Nephron (organoid): ENCODE measurements at regions not wholly inside any gene's neighbourhood (a gene's known extent, or its start where the extent isn't known, plus 50 kb on each side); places are given as distances from the start of the nearest gene placed in this dataset.

Experiments used
- H3K27ac Mint-ChIP-seq, 3 experiments: 2 replicates each; pipeline ENCODE4 v1.8.0; 2020; ENCODE audit warnings: mixed read lengths in 3 of 3, mild to moderate bottlenecking in 2 of 3, moderate library complexity in 1 of 3
- H3K27me3 Mint-ChIP-seq: 2 replicates; pipeline ENCODE4 v1.8.0; 2021; ENCODE audit warnings: low read depth, mild to moderate bottlenecking, moderate library complexity, mixed read lengths
- H3K36me3 Mint-ChIP-seq: 2 replicates; pipeline ENCODE4 v1.8.0; 2020; ENCODE audit warnings: low read depth, mixed read lengths
- H3K4me1 Mint-ChIP-seq: 2 replicates; pipeline ENCODE4 v1.8.0; 2020; ENCODE audit warnings: mixed read lengths
- H3K4me3 Mint-ChIP-seq, 3 experiments: 2 replicates each; pipeline ENCODE4 v1.8.0; 2020; ENCODE audit warnings: mild to moderate bottlenecking in 3 of 3, mixed read lengths in 3 of 3, moderate library complexity in 2 of 3
- H3K9me3 Mint-ChIP-seq: 2 replicates; pipeline ENCODE4 v1.8.0; 2020; ENCODE audit warnings: mixed read lengths
- TF ChIP-seq, protein P1 (sequence below), 3 experiments: fragments of 200-600 bp; sonication (generic); IDR thresholded peaks; one replicate each; pipeline ENCODE4 v1.5.0; 2021; ENCODE audit warnings: antibody characterized with exemption in 3 of 3; ENCODE audit not compliant: unreplicated experiment in 3 of 3

GRCh38 chr7:67813621-67814292 lies 817.1 kb downstream of the TYW1 start:
- H3K4me3 Mint-ChIP-seq = no peak overlapping the region

DNA sequence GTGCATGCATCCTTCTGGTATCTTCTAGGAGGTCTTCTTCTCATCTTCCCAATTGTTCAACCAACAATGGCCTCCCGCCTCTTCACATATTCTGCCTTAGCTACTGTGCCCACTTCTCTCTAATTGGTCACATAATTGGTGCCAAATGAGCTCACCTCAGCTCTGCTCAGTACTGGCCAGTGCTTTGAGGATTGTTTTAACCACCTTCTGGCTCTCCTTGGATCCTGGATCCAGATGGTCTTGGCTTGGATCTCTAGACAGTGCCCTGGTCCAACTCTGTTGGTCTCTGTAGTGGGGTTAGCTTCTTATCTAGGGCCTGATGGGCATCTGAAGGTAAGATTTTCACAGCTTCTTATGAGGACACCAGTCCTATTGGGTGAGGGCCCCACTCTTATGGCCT lies 820.8 kb downstream of the TYW1 start:
- no peak overlapping the region for H3K27ac Mint-ChIP-seq
- H3K4me1 Mint-ChIP-seq = no peaks in the 10 kb centered on the region

More at GRCh38 chr7:67813621-67814292, 817.1 kb downstream of the TYW1 start:
- H3K27ac Mint-ChIP-seq = no peak overlapping the region
- TF ChIP-seq, protein P1, sequence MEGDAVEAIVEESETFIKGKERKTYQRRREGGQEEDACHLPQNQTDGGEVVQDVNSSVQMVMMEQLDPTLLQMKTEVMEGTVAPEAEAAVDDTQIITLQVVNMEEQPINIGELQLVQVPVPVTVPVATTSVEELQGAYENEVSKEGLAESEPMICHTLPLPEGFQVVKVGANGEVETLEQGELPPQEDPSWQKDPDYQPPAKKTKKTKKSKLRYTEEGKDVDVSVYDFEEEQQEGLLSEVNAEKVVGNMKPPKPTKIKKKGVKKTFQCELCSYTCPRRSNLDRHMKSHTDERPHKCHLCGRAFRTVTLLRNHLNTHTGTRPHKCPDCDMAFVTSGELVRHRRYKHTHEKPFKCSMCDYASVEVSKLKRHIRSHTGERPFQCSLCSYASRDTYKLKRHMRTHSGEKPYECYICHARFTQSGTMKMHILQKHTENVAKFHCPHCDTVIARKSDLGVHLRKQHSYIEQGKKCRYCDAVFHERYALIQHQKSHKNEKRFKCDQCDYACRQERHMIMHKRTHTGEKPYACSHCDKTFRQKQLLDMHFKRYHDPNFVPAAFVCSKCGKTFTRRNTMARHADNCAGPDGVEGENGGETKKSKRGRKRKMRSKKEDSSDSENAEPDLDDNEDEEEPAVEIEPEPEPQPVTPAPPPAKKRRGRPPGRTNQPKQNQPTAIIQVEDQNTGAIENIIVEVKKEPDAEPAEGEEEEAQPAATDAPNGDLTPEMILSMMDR (IDR thresholded peaks at IDR 0.05; ENCODE audit: unreplicated experiment in 3 of 3) = no peak
- H3K4me1 Mint-ChIP-seq = no peaks in the 10 kb centered on the region
- peaks cover 12% of the 10 kb centered on the region for H3K9me3 Mint-ChIP-seq
- H3K27me3 Mint-ChIP-seq = peaks cover 12% of the 10 kb centered on the region
- H3K36me3 Mint-ChIP-seq = no peaks in the 10 kb centered on the region

DNA sequence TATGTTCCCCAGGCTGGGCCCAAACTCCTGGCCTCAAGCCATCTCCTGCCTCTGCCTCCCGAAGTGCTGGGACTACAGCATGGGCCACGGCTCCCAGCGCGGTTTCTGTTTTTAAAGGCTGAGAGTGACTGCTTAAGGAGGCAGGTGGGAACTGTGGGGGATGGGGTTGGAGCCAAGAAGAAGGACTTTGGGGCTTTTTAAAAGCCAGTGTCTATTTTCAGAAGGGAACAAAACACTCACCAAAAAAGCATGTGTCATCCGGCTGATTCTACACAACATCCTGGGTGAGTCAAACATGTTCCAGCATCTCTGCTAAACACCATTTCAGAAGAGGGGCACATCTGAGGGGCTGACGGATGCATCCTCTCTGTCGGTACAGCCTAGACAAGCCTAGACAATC lies 824.5 kb downstream of the TYW1 start:
- peaks cover 10% of the 10 kb centered on the region for H3K9me3 Mint-ChIP-seq
- TF ChIP-seq, protein P1 (IDR thresholded peaks at IDR 0.05; ENCODE audit: unreplicated experiment in 3 of 3) = no peak
- no peaks in the 10 kb centered on the region for H3K4me1 Mint-ChIP-seq
- no peak overlapping the region for H3K27ac Mint-ChIP-seq
- no peaks in the 10 kb centered on the region for H3K36me3 Mint-ChIP-seq
- H3K27me3 Mint-ChIP-seq = peaks cover 37% of the 10 kb centered on the region
- H3K4me3 Mint-ChIP-seq = no peak overlapping the region

More for the DNA sequence above, 820.8 kb downstream of the TYW1 start:
- Mint-ChIP-seq H3K4me3 (no peak overlapping the region), H3K27me3 (peaks cover 34% of the 10 kb centered on the region), H3K36me3 (no peaks in the 10 kb centered on the region), H3K9me3 (peaks cover 15% of the 10 kb centered on the region)
- TF ChIP-seq, protein P1 (IDR thresholded peaks at IDR 0.05; ENCODE audit: unreplicated experiment in 3 of 3) = no peak

DNA sequence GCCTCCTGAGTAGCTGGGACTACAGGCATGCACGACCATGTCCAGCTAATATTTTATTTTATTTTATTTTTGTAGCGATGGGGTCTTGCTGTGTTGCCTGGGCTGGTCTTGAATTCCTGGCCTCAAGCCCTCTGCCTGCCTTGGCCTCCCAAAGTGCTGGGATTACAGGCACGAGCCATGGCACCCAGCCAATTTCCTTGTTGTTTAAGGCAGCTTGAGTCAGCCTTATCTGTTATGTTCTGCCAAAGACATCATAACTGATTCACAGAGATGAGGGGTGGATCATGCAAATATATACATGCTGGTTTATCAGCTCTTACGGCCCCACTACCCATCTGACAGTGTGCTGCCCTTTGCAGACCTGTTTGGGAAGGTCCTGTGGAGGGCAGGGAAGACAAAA lies 826.7 kb downstream of the TYW1 start:
- H3K4me1 Mint-ChIP-seq = no peaks in the 10 kb centered on the region
- TF ChIP-seq, protein P1 (IDR thresholded peaks at IDR 0.05; ENCODE audit: unreplicated experiment in 3 of 3) = no peak
- no peaks in the 10 kb centered on the region for H3K36me3 Mint-ChIP-seq
- H3K4me3 Mint-ChIP-seq = no peak overlapping the region
- H3K27ac Mint-ChIP-seq = no peak overlapping the region
- H3K9me3 Mint-ChIP-seq = peaks cover 5% of the 10 kb centered on the region
- peaks cover 34% of the 10 kb centered on the region for H3K27me3 Mint-ChIP-seq

DNA sequence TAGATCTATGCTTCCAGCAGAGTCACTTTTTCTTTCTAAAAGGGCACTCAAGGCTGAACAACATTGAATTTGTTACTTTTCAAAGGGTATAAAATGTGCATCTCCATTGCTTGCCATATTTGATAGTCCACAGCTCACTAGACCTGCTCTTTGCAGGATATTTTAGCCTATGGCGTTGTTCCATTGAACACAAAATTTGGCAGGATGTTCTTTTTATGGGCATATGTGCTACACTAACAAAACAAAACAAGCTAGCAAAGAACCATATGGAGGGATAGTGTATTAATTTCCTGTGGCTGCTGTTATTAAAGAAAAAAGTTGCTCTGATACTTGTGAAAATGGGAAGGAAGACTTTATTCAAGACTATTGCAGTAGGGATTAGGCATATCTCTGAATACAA lies 828.7 kb downstream of the TYW1 start:
- H3K9me3 Mint-ChIP-seq = peaks cover 2% of the 10 kb centered on the region
- H3K36me3 Mint-ChIP-seq = no peaks in the 10 kb centered on the region
- no peak overlapping the region for H3K4me3 Mint-ChIP-seq
- TF ChIP-seq, protein P1 (IDR thresholded peaks at IDR 0.05; ENCODE audit: unreplicated experiment in 3 of 3) = no peak
- peaks cover 23% of the 10 kb centered on the region for H3K27me3 Mint-ChIP-seq
- no peak overlapping the region for H3K27ac Mint-ChIP-seq
- H3K4me1 Mint-ChIP-seq = no peaks in the 10 kb centered on the region

DNA sequence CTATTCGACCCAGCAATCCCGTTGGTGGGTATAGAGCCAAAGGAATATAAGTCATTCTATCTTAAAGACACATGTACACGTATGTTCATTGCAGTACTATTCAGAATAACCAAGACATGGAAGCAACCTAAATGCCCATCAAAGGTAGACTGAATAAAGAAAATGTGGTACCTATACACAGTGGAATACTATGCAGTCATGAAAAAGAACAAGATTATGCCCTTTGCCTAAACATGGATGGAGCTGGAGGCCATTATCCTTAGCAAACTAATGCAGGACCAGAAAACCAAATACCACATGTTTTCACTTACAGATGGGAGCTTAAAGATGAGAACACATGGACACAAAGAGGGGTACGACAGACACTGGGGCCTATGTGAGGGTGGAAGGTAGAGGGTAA lies 845.3 kb downstream of the TYW1 start:
- TF ChIP-seq, protein P1 (IDR thresholded peaks at IDR 0.05; ENCODE audit: unreplicated experiment in 3 of 3) = no peak
- H3K36me3 Mint-ChIP-seq = no peaks in the 10 kb centered on the region
- peaks cover 11% of the 10 kb centered on the region for H3K9me3 Mint-ChIP-seq
- H3K4me1 Mint-ChIP-seq = no peaks in the 10 kb centered on the region
- no peak overlapping the region for H3K27ac Mint-ChIP-seq
- peaks cover 12% of the 10 kb centered on the region for H3K27me3 Mint-ChIP-seq
- no peak overlapping the region for H3K4me3 Mint-ChIP-seq
